Inflammatory macrophage treated with lipopolysaccharide for 4 hours (primary cell): ENCODE measurements at regions not wholly inside any gene's neighbourhood (a gene's known extent, or its start where the extent isn't known, plus 50 kb on each side); places are given as distances from the start of the nearest gene placed in this dataset.

ENCODE experiments used
- DNase-seq: peaks from one replicate; pipeline ENCODE4 v3.0.0-alpha.2; 2020

DNA sequence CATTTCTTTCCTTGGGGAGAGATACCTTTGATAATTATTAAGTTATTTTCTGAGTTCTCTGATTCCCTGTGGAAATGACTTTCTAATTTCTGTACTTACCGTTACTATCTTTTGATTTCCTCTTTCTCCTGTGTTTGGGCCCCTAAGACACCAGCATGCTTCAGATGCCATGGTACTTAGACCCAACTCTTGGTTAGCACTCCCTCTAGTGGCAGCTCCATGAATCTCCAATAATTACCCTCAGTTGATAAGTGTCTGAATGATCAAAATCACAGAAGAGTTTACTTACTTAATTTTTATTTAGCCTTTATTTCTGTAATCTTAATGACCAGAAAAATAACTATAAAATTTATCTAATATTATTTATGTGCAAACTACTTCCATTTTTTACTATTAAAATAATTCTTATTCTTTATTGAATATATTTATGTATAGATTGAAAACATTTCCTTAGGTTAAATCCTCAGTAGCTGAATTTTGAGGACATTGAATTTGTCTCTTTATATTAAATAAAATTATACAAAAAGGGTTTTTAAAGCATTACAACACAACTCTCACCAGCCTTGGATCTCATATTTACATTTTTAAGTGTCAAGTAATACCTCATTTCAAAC is 300.4 kb downstream of the KCNS3 start:
- peak; percentile 14 for DNase-seq

DNA sequence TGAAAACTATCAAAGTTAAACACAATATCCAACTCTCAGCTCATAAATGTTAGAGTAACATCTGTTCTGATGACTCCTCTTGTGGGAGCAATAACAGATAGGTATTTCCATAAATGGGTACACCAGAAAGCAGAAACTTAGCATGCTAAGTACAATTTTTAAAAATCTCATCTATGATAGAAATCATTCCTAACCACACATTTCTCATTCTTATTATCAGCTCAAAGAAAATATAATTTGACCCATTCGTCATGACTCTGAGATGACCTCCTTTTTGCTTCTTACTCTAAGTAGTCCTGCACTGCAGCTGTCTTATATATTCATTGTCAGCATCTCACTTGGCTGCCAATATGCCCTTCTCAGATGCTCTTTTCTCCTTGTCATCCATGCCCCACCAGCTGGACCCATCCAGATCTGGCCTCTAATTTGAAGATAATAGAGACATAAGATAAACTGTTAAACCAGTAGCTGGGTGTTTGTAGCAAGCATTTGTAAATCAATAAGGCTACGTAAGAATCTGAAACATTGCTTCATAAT is 298.3 kb downstream of the KCNS3 start:
- no peak for DNase-seq

DNA sequence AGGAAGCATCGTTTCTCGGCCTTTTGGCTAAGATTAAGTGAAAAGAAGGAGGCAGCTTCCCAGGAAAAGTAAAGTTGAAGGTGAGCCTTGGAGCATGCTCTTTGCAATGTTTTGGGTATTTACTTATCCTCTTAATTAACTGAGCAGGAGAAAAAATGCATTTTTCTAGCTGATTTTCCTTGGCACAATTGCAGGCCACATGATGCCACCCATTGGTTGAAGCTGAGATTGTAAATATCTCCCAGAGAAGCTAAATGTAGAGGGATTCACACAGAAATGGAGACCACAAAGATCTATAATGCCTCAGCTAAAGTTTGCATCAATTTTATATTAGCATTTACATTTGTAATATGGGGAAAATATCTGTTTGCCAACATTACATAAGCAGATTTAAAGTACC is 294.1 kb downstream of the KCNS3 start:
- DNase-seq, result no peak

DNA sequence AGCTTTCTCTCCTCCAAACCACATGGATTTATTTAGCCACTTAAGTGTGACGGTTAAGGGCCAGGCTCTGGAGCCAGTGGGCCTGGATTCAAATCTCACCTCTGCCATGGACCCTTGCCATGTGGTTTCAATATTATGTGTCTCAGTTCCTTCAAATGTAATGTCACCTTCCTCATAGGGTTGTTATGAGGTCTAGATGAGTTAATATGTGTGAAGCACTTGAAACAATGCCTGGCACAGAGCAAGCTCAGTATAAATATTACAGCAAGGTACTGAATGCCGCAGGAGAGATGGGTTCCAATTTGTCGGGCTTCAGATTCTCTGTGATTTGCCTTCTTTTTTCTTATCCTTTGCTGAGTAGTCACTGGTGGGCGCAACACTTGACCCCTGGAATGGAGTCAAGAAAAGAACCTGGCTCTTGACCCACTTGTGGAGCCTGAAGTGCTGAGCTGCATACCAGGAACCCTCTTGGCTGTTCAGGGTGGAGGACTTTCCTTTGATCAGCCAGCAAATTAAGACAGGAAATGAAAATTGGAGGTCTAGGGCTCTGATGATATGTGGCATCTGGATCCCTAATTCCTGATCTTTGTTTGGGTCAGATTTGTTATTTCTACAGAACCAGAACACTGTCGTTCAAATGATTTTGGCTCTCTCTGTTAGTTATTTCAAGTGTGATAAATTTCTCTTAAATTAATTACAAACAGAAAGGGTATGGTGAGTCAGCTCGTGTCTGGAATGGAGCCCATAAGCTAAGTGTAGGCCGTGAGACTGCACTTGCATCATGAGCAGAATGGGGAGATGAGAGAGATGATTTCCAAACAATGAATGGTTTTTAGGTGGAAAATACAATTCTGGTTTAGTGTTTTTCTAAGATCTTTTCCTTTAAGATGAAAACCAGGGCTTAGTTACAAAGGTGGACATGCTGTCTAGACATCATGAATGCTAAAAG is 293.0 kb downstream of the KCNS3 start:
- no peak for DNase-seq

DNA sequence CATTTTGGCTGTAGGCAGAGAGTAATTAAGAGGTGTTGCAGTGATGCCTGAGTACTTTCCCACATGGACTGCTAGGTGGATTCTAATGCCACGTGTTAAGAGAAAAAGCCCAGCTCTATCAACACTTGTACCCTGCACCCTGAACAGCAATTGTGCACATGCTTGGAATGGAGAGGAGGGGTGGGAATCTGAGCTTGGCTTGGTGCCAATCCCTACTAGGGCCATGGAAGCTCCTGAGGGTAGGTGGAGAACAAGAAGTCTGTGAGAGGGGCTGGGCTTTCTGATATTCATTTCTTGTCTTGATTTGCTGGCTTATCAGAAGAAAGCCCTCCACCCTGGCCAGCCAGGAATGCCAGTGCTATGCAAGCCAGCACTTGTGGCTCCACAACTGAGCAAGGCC is 292.2 kb downstream of the KCNS3 start:
- no peak for DNase-seq

DNA sequence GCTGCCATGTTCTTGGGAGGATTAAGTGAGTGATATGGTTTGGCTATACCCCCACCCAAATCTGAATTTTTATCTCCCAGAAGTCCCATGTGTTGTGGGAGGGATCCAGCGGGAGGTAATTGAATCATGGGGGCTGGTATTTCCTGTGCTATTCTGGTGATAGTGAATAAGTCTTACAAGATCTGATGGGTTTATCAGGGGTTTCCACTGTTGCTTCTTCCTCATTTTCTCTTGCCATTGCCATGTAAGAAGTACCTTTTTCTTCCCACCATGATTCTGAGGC is 291.4 kb downstream of the KCNS3 start:
- DNase-seq, result no peak

DNA sequence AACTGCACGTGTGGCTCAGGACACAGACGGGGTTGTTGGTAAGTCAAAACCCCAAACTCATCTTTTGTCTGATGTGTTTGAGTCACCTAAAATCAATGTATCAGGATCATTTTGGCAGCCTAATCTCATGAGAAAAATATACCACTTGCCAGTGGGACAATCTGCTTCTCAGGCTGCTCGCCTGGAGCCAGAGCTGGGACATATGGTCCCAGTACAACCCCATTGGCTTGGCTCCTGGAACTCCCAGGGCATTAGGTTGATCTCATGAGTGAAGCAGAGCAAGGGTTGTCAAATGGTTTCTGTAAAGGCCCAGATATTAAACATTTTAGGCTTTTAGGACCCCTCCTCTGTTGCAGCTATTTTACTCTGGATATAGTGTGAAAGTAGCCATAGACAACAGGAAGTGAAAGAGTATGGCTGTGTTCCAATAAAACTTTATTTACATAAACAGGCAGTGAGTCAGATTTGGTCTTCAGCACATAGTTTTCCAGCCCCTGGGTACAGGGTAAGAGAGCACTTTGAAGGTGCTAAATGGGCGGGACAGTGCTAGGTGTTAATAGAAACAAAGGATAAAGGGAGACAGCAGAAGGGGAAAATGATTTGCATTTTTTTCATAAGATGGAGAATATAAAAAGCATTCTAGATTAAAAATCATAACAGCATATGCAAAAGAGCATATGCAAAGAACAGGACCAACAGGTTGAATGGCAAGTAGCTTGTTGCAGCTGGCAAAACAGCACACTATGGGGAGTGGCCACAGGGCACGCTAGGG is 290.8 kb downstream of the KCNS3 start:
- no peak for DNase-seq

DNA sequence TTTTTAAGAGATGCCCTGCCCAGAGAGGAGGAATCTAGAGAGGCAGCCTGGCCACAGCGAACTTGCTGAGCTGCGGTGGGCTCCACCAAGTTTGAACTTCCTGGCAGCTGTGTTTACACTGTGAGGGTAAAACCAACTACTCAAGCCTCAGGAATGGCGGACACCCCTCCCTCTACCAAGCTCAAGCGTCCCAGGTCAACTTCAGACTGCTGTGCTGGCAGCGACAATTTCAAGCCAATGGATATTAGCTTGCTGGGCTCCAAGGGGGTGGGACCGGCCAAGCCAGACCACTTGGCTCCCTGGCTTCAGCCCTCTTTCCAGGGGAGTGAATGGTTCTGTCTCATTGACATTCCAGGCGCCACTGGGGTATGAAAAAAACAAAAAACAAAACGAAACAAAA is 289.4 kb downstream of the KCNS3 start:
- DNase-seq, result no peak

DNA sequence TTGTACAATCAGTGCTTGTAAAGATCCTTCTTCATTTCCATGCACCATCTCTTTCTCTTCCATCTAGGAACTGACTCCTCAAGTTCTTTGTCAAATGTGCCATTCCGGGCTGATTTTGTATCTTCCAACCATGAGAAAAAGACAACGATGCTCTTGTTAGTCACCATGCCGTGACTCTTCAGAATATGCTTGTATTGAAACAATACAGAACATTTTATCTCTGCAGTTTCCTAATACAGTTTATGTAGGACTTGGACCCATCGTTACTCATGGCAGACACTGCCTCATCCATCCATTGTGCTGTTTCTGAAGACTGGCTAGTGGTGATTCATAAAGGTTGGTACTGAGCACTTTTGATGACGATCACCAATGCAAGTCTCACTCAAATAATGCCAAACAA is 283.2 kb downstream of the KCNS3 start:
- DNase-seq, result no peak

DNA sequence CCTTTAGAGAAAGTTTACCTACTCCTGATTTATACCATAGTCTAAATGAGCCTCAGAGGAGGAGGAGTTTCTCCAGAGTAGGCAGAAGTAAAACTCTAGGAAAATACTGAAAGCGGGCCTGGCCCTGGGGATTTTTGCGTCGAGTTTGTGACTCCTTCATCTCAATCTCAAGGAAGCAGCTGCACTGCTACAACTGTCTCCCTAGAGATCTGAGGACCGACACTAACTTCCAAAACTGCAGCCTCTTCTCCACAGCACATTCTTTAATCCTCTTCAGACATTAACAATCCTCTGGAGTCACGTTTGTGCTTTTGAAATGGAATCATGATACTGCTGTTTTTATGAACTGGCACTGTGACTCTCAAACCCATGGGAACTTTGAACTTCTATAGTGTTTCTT is 281.4 kb downstream of the KCNS3 start:
- no peak for DNase-seq

DNA sequence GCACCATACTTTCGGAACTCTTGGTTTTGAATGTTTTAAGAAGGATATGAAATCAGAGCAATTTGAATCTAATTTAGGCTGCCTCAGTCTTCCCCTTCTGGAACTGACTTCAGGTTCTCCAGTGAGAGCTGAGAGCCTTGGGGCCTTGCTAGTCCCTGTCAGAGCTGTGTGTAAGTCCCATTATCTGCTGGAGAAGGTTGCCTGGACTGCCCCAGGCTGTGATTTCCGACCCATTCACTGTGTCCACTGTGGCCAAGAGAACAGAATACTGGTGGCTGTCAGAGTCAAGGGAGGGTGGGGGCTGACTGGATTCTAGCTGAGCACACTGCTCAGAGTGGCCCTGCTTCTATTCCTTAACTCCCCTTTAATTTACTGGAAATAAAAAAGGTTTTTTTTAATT is 278.0 kb downstream of the KCNS3 start:
- no peak for DNase-seq

DNA sequence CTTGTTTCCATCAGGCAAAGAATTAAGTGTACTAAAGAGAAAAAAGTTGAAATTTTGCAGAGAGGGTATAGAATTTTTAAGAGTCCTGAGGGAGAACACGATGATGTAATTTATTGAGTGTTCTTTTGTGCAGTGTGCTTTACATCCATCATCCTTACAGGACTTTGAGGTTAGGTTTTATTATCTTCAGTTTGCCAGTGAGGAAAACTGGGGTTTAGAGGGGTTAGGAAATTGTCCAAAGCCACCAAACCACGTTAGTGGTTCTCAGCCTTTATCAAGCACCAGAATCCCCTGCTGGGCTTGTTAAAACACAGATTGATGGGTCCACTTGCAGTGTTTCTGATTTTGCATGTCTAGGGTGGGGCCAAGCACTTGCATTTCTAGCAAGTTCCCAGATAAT is 277.5 kb downstream of the KCNS3 start:
- no peak for DNase-seq

DNA sequence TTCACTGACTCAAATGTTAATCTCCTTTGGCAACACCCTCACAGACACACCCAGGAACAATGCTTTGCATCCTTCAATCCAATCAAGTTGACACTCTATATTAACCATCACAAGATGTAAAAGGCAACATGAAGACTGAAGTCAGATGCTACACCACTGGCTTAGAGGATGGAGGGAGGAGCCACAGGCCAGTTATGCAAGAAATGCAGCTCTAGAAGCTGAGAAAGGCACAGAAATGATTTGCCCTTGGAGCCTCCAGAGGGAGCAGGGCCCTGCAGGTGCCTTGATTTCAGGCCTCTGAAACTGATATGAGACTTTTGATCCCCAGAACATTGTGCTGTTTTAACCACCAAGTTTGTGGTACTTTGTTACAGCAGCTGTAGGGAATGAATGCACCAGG is 276.3 kb downstream of the KCNS3 start:
- no peak for DNase-seq

DNA sequence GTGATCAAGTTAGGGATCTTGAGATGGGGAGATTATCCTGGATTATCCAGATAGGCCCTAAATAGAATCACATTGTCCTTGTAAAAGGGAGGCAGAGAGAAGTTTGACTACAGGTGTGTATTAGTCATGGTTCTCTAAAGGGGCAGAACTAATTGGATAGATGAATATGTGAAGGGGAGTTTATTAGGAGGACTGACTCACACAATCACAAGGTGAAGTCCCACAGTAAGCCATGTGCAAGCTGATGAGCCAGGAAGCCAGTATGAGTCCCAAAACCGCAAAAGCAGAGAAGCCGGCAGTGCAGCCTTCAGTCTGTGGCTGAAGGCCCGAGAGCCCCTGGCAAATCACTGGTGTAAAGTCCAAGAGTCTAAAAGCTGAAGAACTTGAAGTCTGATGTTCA is 275.8 kb downstream of the KCNS3 start:
- DNase-seq, result no peak

DNA sequence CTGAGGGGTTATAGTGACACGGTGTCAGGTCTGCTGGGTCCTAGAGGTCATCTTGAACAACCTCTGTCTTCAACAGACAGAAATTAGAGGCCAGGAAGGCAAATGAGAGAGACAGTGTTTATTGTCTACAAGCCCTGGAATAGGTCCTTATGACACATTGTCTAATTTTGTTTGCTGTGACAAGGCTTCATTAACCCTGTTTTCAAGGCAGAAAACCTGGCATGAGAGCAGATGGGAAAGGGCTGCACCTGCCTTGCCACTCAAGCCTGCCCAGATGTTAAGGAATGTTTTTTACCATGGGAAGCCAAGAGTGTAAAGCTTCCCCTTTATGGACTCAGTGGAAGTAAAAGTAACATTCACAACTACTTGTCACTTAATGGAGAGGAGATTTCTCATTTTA is 275.3 kb downstream of the KCNS3 start:
- no peak for DNase-seq

DNA sequence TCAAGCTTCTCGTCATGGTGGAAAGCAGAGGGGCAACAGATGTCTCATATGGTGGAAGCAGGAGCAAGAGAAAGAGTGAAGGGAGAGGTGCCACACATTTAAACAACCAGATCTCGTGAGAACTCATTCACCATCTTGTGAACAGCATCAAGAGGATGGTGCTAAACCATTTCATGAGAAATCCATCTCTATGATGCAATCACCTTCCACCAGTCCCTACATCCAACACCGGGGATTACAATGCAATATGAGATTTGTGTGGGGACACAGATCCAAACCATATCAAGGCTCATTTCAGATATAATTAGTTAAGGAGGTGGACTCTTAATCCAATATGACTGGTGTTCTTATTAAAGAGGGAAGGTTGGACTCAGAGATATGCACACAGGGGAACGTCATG is 272.8 kb downstream of the KCNS3 start:
- DNase-seq, result no peak

DNA sequence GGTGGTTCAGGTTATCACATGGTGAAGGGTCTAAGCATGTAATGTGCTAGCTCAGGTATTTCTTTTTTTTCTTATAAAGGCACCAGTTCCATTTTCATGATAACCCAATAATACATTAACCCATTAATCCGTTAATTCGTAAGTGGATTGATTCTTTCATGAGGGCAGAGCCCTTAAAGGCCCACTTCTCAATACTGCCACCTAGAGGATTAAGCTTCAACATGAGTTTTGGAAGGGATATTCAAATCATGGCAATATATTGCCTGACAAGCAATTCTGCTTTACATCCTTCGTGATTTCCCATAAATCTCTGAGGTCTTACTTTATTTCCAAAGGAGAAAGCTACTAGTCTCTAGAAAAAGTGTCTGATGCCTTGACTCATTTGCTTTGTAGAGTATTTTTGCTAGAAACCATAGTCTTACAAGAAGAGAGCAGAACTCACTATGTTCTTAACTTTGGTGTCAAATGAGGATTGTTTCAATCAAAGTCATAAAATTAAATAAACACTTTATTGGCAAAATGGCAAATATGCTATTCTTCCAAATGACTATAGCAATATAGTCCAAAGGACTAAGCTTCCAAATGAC is 271.3 kb downstream of the KCNS3 start:
- DNase-seq, result peak; percentile 40

DNA sequence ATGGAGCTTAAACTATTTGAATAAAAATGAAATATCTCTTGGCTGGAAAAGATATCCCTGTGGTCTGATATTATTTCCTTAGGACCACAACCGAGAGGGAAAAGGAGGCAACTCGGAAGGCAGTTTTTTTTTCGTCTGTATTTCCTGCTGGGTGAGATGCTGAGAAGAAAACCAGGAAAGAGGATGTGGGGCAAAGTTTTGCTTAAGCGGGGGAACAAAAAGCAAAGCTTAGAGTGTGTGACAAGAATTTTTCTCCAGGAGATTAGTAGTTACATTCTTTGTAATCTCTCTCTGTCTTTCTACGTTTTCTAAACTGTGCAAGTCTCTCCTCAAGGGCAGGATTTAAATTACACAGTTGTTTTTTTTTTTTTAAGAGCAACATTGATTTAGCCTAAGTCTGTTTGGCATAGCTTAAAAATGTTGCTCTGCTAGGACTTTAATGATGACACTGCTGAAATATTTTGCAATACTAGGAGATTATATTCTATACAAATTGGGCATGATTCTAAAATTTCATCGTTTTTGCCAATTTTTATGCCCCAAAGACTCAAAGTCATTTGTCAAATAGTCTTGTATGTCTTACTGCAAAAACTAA is 258.5 kb downstream of the KCNS3 start:
- no peak for DNase-seq

DNA sequence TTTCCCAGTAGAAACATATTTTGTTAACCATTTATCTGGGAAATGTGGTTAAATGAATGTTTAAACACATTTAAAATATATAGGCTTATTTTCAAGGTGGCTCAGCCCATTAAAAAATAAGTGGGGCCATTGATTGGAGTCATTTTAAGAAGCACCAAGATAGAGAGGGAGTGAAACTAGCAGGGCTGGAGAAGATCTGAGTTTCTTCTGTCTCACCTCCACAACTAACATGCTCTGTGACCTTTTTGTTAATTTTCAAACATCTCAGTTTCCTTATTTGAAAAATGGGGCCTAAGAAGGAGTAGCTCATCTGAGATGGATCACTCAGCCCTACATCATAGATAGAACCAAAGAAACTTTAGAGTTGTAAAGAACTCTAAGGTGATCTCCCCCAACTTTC is 254.8 kb downstream of the KCNS3 start:
- no peak for DNase-seq

DNA sequence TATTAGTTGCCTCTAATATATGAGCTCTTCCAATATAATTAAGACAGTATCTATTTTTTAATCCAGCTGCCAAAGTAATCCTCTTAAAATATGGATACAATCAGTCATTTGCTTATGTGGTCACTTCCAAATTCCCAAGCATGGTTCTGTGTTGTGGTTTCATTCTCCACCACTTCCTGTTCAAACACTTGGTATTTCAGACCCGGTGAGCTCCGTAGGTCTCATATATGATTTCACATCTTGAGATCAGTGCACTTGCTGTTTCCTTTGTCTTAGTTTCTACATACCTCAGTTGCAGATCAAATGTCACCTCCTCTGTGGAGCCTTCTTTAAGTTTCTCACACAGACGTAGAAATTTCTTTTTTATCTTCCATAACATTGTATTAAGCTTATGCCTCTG is 254.2 kb downstream of the KCNS3 start:
- no peak for DNase-seq

DNA sequence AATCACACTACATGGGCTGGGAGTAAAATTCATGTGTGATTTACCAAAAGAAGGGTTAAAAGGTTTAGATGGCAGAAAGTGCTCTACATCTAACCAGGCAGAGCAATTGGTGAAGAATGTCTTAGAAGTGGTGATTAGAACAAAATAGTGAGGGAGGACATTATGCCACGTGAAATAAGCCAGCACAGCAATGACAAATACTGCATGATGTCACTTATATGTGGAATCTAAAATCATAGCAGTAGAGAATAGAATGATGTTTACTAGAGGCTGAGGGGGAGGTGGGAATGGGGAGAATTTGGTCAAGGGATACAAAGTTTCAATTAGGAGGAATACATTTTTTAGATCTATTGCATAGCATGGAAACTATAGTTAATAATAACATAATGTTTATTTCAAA is 253.3 kb downstream of the KCNS3 start:
- DNase-seq, result no peak

DNA sequence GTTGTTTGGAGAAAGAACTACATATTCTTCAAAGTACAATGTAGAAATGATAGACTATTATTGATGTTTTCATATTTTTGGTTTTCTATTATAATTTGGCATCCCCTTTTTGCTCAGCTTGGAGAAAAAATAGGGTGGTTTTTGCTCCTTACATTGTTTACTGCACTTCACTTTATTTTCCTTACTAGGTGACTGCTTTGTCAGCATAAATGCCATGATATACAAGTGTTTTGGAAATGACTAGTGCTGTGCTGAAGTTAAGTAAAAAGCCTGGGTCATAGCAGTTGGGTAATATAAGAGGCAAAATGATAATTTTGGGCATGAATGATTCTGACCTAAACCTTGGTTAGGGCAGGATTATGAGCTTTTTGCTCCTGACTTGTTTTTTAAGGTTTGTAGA is 250.9 kb downstream of the KCNS3 start:
- DNase-seq, result no peak

DNA sequence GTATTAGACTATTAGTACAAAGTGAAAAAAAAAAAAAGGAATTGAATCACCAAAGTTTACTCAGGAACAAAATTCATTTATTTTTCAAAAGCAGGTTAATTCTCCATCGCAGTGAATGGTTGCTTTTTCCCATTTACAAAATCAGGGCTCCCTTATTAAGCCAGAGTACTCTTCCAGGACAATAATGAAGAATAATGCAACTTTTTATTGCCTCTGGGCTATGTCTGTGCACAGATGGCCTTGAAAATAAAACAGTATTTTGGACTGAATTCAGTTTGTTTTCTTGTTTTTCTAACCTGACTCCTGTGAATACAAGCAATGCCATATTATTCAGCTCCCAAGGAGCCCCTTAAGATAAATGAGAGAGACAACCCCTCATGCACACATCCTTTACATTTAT is 246.8 kb downstream of the KCNS3 start:
- DNase-seq, result no peak
